Trophoblast cell (in vitro differentiated cells and primary cell): ENCODE measurements at regions not wholly inside any gene's neighbourhood (a gene's known extent, or its start where the extent isn't known, plus 50 kb on each side); places are given as distances from the start of the nearest gene placed in this dataset.

Source experiments
- DNase-seq, 2 donors: peaks; one replicate each; pipeline ENCODE4 v3.0.0-alpha.2; 2016
- H2AFZ ChIP-seq: 2 replicates; pipeline ENCODE4 v1.6.1; 2013; ENCODE audit warnings: low read length, moderate library complexity, mild to moderate bottlenecking; ENCODE audit not compliant: insufficient read depth, poor library complexity
- H2AK5ac ChIP-seq: 2 replicates; pipeline ENCODE4 v1.6.1; 2013; ENCODE audit warnings: mild to moderate bottlenecking, low read length
- H2BK120ac ChIP-seq: 2 replicates; pipeline ENCODE4 v1.6.1; 2013; ENCODE audit warnings: low read length, mild to moderate bottlenecking, moderate library complexity; ENCODE audit not compliant: insufficient read depth, poor library complexity
- H2BK12ac ChIP-seq: 2 replicates; pipeline ENCODE4 v1.6.1; 2013; ENCODE audit warnings: mild to moderate bottlenecking, low read length, moderate library complexity
- H2BK5ac ChIP-seq: 2 replicates; pipeline ENCODE4 v1.6.1; 2013; ENCODE audit warnings: low read length, low read depth, moderate library complexity, mild to moderate bottlenecking; ENCODE audit not compliant: poor library complexity
- H3K14ac ChIP-seq: 2 replicates; pipeline ENCODE4 v1.6.1; 2013; ENCODE audit warnings: mild to moderate bottlenecking, low read length
- H3K18ac ChIP-seq: 2 replicates; pipeline ENCODE4 v1.6.1; 2013; ENCODE audit warnings: mild to moderate bottlenecking, low read length
- H3K23ac ChIP-seq: 2 replicates; pipeline ENCODE4 v1.6.1; 2013; ENCODE audit warnings: low read length
- H3K27ac ChIP-seq: 2 replicates; pipeline ENCODE4 v1.5.1; 2013; ENCODE audit warnings: low read depth, mild to moderate bottlenecking, inconsistent platforms, low read length, moderate library complexity
- H3K27me3 ChIP-seq: 2 replicates; pipeline ENCODE4 v1.6.1; 2013; ENCODE audit warnings: inconsistent platforms, mild to moderate bottlenecking, low read length, moderate library complexity; ENCODE audit not compliant: insufficient read depth
- H3K36me3 ChIP-seq, 2 experiments: 1 replicate in 1 of 2; 2 replicates in 1 of 2; pipeline ENCODE4 v1.6.1; 2013; ENCODE audit warnings: low read length in 2 of 2, mild to moderate bottlenecking in 2 of 2, moderate library complexity in 1 of 2; ENCODE audit not compliant: insufficient read depth in 2 of 2, control insufficient read depth in 1 of 2
- H3K4ac ChIP-seq: 2 replicates; pipeline ENCODE4 v1.6.1; 2013; ENCODE audit warnings: low read depth, mild to moderate bottlenecking, low read length, moderate library complexity
- H3K4me1 ChIP-seq, 2 experiments: 1 replicate in 1 of 2; 2 replicates in 1 of 2; pipeline ENCODE4 v1.6.1; 2013; ENCODE audit warnings: low read length in 2 of 2, mild to moderate bottlenecking in 2 of 2, moderate library complexity in 1 of 2; ENCODE audit not compliant: insufficient read depth in 2 of 2, control insufficient read depth in 1 of 2
- H3K4me2 ChIP-seq: 2 replicates; pipeline ENCODE4 v1.6.1; 2013; ENCODE audit warnings: inconsistent platforms, mild to moderate bottlenecking, low read length, moderate library complexity
- H3K4me3 ChIP-seq: 2 replicates; pipeline ENCODE4 v1.5.1; 2013; ENCODE audit warnings: mild to moderate bottlenecking, low read depth, low read length, inconsistent platforms
- H3K79me1 ChIP-seq: one replicate; pipeline ENCODE4 v1.6.1; 2013; ENCODE audit warnings: low read length
- H3K79me2 ChIP-seq: 2 replicates; pipeline ENCODE4 v1.6.1; 2013; ENCODE audit warnings: low read length, mild to moderate bottlenecking; ENCODE audit not compliant: control insufficient read depth, insufficient read depth, poor library complexity
- H3K9ac ChIP-seq: 2 replicates; pipeline ENCODE4 v1.6.1; 2013; ENCODE audit warnings: mild to moderate bottlenecking, low read length
- H3K9me3 ChIP-seq: 2 replicates; pipeline ENCODE4 v1.6.1; 2013; ENCODE audit warnings: low read depth, mild to moderate bottlenecking, control low read depth, inconsistent platforms, low read length; ENCODE audit not compliant: insufficient read depth
- H4K12ac ChIP-seq: 2 replicates; pipeline ENCODE4 v1.6.1; 2013; ENCODE audit warnings: low read depth, mild to moderate bottlenecking, low read length, moderate library complexity
- H4K8ac ChIP-seq: 2 replicates; pipeline ENCODE4 v1.6.1; 2013; ENCODE audit warnings: low read depth, mild to moderate bottlenecking, low read length, moderate library complexity
- H4K91ac ChIP-seq: one replicate; pipeline ENCODE4 v1.6.1; 2013; ENCODE audit warnings: low read depth, mild to moderate bottlenecking, low read length, moderate library complexity
- WGBS: extraction: QIAGEN DNeasy Blood & Tissue Kit; methylation state at CpG from one replicate; pipeline ENCODE4 v1.1.7; 2013; ENCODE audit warnings: missing lambda C conversion rate; ENCODE audit not compliant: insufficient read length, insufficient coverage; ENCODE audit errors: extremely low coverage; 5-methylcytosine and 5-hydroxymethylcytosine counted together

DNA sequence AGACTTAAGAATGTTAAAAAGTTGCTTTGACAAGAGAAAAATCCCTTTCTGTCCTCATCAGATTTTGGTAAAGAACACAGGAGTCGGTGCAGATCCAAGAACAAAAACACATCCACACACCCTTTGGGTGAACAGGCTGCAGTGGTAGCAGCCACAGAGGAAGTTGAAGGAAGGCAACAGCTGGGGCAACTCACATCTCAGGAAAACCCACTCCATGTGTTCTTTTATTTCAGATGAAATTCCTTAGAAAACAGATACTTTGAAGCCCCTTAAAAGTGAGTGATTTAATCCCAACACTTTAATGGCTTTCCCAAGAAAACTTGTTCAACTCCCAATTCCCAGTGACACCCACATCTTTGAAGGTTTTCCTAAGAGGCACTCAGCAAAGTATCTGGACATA is 271.3 kb downstream of the ICOS start:
- H3K79me1 ChIP-seq = no peaks in the 10 kb centered on the region
- H3K36me3 ChIP-seq = no peaks in the 10 kb centered on the region
- no peak overlapping the region for H2AFZ ChIP-seq
- no peak for DNase-seq
- no peaks in the 10 kb centered on the region for H3K79me2 ChIP-seq
- H4K91ac ChIP-seq = no peak overlapping the region
- no peak overlapping the region for H2BK5ac ChIP-seq
- no peak overlapping the region for H3K23ac ChIP-seq
- no peak overlapping the region for H2AK5ac ChIP-seq
- WGBS = no CpG with 5 or more reads among the region's 1 CpG
- H3K9me3 ChIP-seq = no peaks in the 10 kb centered on the region
- H3K9ac ChIP-seq = no peak overlapping the region
- H3K27me3 ChIP-seq = no peaks in the 10 kb centered on the region
- no peak overlapping the region for H2BK120ac ChIP-seq
- no peak overlapping the region for H4K12ac ChIP-seq
- no peak overlapping the region for H2BK12ac ChIP-seq
- H3K4ac ChIP-seq = no peak overlapping the region
- H3K18ac ChIP-seq = no peak overlapping the region
- H3K4me2 ChIP-seq = no peak overlapping the region
- H3K4me3 ChIP-seq = no peak overlapping the region
- peaks cover 0 to 1% of the 10 kb centered on the region in 2 experiments for H3K4me1 ChIP-seq
- no peak overlapping the region for H3K27ac ChIP-seq
- no peak overlapping the region for H4K8ac ChIP-seq
- H3K14ac ChIP-seq = no peak overlapping the region

DNA sequence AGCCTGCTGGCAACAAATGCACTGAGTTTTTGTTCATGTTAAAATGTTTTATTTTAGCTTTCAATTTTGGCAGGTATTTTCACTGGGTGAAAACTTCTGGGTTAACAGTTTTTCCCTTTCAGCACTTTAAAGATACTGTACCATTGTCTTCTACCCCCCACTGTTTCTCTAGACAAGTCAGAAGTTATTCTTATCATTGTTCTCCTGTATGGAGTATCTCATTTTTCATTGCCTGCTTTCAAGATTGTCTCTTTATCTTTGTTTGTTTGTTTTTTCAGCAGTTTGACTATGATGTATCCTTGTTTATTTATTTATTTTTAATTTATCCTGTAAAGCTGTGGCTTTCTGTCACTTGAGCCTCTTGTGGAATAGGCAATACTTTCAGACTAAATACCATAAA is 277.0 kb downstream of the ICOS start:
- H4K8ac ChIP-seq = no peak overlapping the region
- H3K9ac ChIP-seq = no peak overlapping the region
- no peak overlapping the region for H3K4me2 ChIP-seq
- no peak overlapping the region for H3K23ac ChIP-seq
- no peak overlapping the region for H3K27ac ChIP-seq
- no peak overlapping the region for H2BK120ac ChIP-seq
- H3K27me3 ChIP-seq = no peaks in the 10 kb centered on the region
- no peaks in the 10 kb centered on the region for H3K36me3 ChIP-seq
- H2BK12ac ChIP-seq = no peak overlapping the region
- no peak overlapping the region for H2AFZ ChIP-seq
- H3K9me3 ChIP-seq = no peaks in the 10 kb centered on the region
- H3K18ac ChIP-seq = no peak overlapping the region
- H4K91ac ChIP-seq = no peak overlapping the region
- no peak overlapping the region for H3K14ac ChIP-seq
- no peak overlapping the region for H2BK5ac ChIP-seq
- H3K4me3 ChIP-seq = no peak overlapping the region
- DNase-seq = no peak
- H3K79me2 ChIP-seq = no peaks in the 10 kb centered on the region
- H3K4me1 ChIP-seq = no peaks in the 10 kb centered on the region
- no peak overlapping the region for H3K4ac ChIP-seq
- no peak overlapping the region for H4K12ac ChIP-seq
- H2AK5ac ChIP-seq = no peak overlapping the region
- no peaks in the 10 kb centered on the region for H3K79me1 ChIP-seq

DNA sequence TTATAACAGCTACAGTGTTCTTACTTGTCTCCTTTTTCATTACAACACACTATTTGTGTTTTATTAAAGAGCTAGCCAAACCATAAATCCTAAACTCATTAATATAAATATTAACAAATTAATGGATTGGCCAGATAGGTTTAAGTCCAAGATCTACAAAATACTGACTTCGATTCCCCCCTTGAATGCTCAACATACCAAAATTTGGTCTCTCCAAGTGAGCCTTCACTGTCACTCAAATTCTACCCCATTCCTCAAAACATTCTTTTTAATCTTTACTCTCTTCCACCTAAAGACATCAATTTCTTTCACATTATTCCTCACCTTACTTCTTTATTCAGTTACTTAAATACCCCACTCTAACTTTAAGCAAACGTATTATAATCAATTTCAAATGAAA is 281.5 kb downstream of the ICOS start:
- Histone ChIP-seq H3K4ac (no peak overlapping the region), H3K79me1 (no peaks in the 10 kb centered on the region), H3K9ac (no peak overlapping the region), H3K23ac (no peak overlapping the region), H3K4me3 (no peak overlapping the region), H3K4me2 (no peak overlapping the region), H2AK5ac (no peak overlapping the region), H4K8ac (no peak overlapping the region), H4K12ac (no peak overlapping the region), H3K79me2 (no peaks in the 10 kb centered on the region), H2AFZ (no peak overlapping the region), H3K27me3 (no peaks in the 10 kb centered on the region), H2BK120ac (no peak overlapping the region), H2BK5ac (no peak overlapping the region), H3K27ac (no peak overlapping the region), H4K91ac (no peak overlapping the region), H3K9me3 (no peaks in the 10 kb centered on the region), H3K4me1 (no peaks in the 10 kb centered on the region), H3K18ac (no peak overlapping the region), H3K36me3 (no peaks in the 10 kb centered on the region), H3K14ac (no peak overlapping the region), H2BK12ac (no peak overlapping the region)
- 100% methylated on average over 1 of the region's 2 CpGs for WGBS
- no peak for DNase-seq

DNA sequence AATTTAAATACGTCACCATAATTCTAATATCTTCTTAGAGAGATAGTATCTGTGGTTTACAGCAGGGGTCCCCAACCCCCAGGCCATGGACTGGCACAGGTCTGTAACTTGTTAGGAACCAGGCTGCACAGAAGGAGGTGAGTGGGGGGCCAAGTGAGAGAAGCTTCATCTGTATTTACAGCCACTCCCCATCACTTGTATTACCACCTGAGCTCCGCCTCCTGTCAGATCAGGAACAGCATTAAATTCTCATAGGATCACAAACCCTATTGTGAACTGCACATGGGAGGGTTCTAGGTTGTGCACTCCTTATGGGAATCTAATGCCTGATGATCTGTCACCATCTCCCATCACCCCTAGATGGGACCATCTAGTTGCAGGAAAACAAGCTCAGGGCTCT is 282.6 kb downstream of the ICOS start:
- no peaks in the 10 kb centered on the region for H3K79me2 ChIP-seq
- no peak for DNase-seq
- H3K23ac ChIP-seq = no peak overlapping the region
- no peaks in the 10 kb centered on the region for H3K36me3 ChIP-seq
- H2AK5ac ChIP-seq = no peak overlapping the region
- H3K4me2 ChIP-seq = no peak overlapping the region
- H2BK5ac ChIP-seq = no peak overlapping the region
- no peak overlapping the region for H2BK120ac ChIP-seq
- H3K14ac ChIP-seq = no peak overlapping the region
- no peak overlapping the region for H3K4ac ChIP-seq
- no peak overlapping the region for H3K18ac ChIP-seq
- no peak overlapping the region for H3K4me3 ChIP-seq
- no peaks in the 10 kb centered on the region for H3K79me1 ChIP-seq
- no CpG with 5 or more reads among the region's 2 CpGs for WGBS
- no peak overlapping the region for H3K9ac ChIP-seq
- no peak overlapping the region for H4K91ac ChIP-seq
- no peak overlapping the region for H4K8ac ChIP-seq
- no peak overlapping the region for H2BK12ac ChIP-seq
- no peak overlapping the region for H3K27ac ChIP-seq
- no peaks in the 10 kb centered on the region for H3K9me3 ChIP-seq
- no peak overlapping the region for H4K12ac ChIP-seq
- no peak overlapping the region for H2AFZ ChIP-seq
- no peaks in the 10 kb centered on the region for H3K4me1 ChIP-seq
- no peaks in the 10 kb centered on the region for H3K27me3 ChIP-seq

DNA sequence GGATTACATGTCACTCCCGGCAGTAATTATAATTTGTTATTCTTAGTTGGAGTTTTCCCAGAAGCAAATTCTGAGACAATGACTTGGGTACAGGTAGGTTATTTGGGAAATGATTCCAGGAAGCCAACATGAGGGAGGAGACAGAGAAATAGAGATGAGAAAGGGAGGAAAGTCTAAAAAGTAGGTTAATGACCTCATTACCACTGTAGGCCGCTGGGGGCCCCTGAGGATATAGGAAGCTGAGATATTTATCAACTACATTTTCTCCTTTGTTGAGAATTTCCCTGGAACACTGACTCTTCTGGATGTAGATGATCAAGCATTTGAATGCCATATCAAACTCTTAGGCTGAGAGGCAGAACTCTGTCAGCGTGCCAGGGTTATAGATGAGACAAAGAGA is 284.3 kb downstream of the ICOS start:
- H3K4ac ChIP-seq = no peak overlapping the region
- H4K91ac ChIP-seq = no peak overlapping the region
- no peak overlapping the region for H2BK5ac ChIP-seq
- H3K27me3 ChIP-seq = no peaks in the 10 kb centered on the region
- peak; percentile 60 to 69 for DNase-seq
- no peak overlapping the region for H3K4me2 ChIP-seq
- H3K4me1 ChIP-seq = no peaks in the 10 kb centered on the region
- no peak overlapping the region for H2AFZ ChIP-seq
- no peaks in the 10 kb centered on the region for H3K79me2 ChIP-seq
- H3K9ac ChIP-seq = no peak overlapping the region
- no peak overlapping the region for H3K14ac ChIP-seq
- H4K12ac ChIP-seq = no peak overlapping the region
- no CpG with 5 or more reads among the region's 3 CpGs for WGBS
- no peak overlapping the region for H3K18ac ChIP-seq
- no peak overlapping the region for H3K23ac ChIP-seq
- H4K8ac ChIP-seq = no peak overlapping the region
- H2BK120ac ChIP-seq = no peak overlapping the region
- H2BK12ac ChIP-seq = no peak overlapping the region
- no peaks in the 10 kb centered on the region for H3K79me1 ChIP-seq
- H3K9me3 ChIP-seq = no peaks in the 10 kb centered on the region
- H3K27ac ChIP-seq = no peak overlapping the region
- H2AK5ac ChIP-seq = no peak overlapping the region
- no peak overlapping the region for H3K4me3 ChIP-seq
- H3K36me3 ChIP-seq = no peaks in the 10 kb centered on the region
